Ectodermal cell (in vitro differentiated cells): ENCODE measurements at regions not wholly inside any gene's neighbourhood (a gene's known extent, or its start where the extent isn't known, plus 50 kb on each side); places are given as distances from the start of the nearest gene placed in this dataset.

Experiments
- H3K27ac ChIP-seq: 2 replicates; pipeline ENCODE4 v1.7.0; 2013; ENCODE audit warnings: mild to moderate bottlenecking, low read depth, low read length; ENCODE audit not compliant: insufficient read depth, poor library complexity, severe bottlenecking
- H3K27me3 ChIP-seq: 2 replicates; pipeline ENCODE4 v1.7.0; 2013; ENCODE audit warnings: mild to moderate bottlenecking, low read length; ENCODE audit not compliant: insufficient read depth, control insufficient read depth, poor library complexity, severe bottlenecking
- H3K36me3 ChIP-seq: one replicate; pipeline ENCODE4 v1.7.0; 2013; ENCODE audit warnings: low read length; ENCODE audit not compliant: control insufficient read depth, insufficient read depth
- H3K4me1 ChIP-seq: one replicate; pipeline ENCODE4 v1.7.0; 2013; ENCODE audit warnings: low read length; ENCODE audit not compliant: control insufficient read depth, insufficient read depth
- H3K4me3 ChIP-seq: 2 replicates; pipeline ENCODE4 v1.7.0; 2013; ENCODE audit warnings: low read depth, low read length, control low read depth; ENCODE audit not compliant: insufficient read depth
- H3K9me3 ChIP-seq: 2 replicates; pipeline ENCODE4 v1.7.0; 2013; ENCODE audit warnings: mild to moderate bottlenecking, low read length, moderate library complexity; ENCODE audit not compliant: control insufficient read depth
- WGBS, 2 experiments: methylation state at CpG; one replicate each; pipeline ENCODE4 v1.1.7; 2013; ENCODE audit warnings: missing lambda C conversion rate in 2 of 2; 5-methylcytosine and 5-hydroxymethylcytosine counted together

DNA sequence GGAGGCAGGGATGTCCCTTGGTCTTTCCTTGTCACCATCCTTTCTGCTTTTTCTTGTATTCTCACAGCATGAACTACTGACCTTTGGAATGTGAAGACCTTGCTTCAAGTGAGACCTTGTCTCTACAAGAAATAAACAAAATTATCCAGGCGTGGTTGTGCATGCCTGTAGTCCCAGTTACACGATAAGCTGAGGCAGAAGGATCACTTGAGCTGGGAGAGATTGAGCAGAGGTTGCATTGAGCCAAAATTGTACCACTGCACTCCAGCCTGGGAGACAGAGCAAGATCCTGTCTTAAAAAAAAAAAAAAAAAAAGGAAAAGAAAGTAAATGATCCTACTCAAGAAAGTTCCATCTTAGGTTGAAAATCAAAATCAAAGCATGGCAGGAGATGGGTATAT is 173.7 kb downstream of the IRS1 start:
- H3K4me3 ChIP-seq = no peak overlapping the region
- no peak overlapping the region for H3K27ac ChIP-seq
- H3K4me1 ChIP-seq = no peaks in the 10 kb centered on the region
- H3K27me3 ChIP-seq = no peaks in the 10 kb centered on the region
- WGBS, 2 experiments = 93 to 95% methylated on average over 2 of the region's 2 CpGs
- H3K36me3 ChIP-seq = no peaks in the 10 kb centered on the region
- H3K9me3 ChIP-seq = no peaks in the 10 kb centered on the region

- WGBS, 2 experiments = 66 to 74% methylated on average over 11 to 12 of the region's 13 CpGs
- no peaks in the 10 kb centered on the region for H3K36me3 ChIP-seq
- H3K27me3 ChIP-seq = no peaks in the 10 kb centered on the region
- no peaks in the 10 kb centered on the region for H3K4me1 ChIP-seq
- H3K27ac ChIP-seq = no peak overlapping the region
- no peaks in the 10 kb centered on the region for H3K9me3 ChIP-seq
- no peak overlapping the region for H3K4me3 ChIP-seq
Observed at GRCh38 chr2:226623587-226624368, 175.8 kb downstream of the IRS1 start.

GRCh38 chr2:226622484-226622883 is 177.1 kb downstream of the IRS1 start:
- H3K9me3 ChIP-seq = no peaks in the 10 kb centered on the region
- H3K27ac ChIP-seq = no peak overlapping the region
- H3K36me3 ChIP-seq = no peaks in the 10 kb centered on the region

GRCh38 chr2:226620176-226620575 is 179.4 kb downstream of the IRS1 start:
- no peak overlapping the region for H3K4me3 ChIP-seq
- WGBS, 2 experiments = 97% methylated on average over 3 of the region's 3 CpGs
- H3K9me3 ChIP-seq = no peaks in the 10 kb centered on the region
- no peaks in the 10 kb centered on the region for H3K27me3 ChIP-seq
- H3K27ac ChIP-seq = no peak overlapping the region
- H3K4me1 ChIP-seq = no peaks in the 10 kb centered on the region
- H3K36me3 ChIP-seq = no peaks in the 10 kb centered on the region

More at GRCh38 chr2:226622484-226622883, 177.1 kb downstream of the IRS1 start:
- Histone ChIP-seq H3K27me3 (no peaks in the 10 kb centered on the region), H3K4me3 (no peak overlapping the region), H3K4me1 (no peaks in the 10 kb centered on the region)
- WGBS, 2 experiments = 86 to 100% methylated on average over 2 of the region's 2 CpGs

- Histone ChIP-seq H3K27me3 (no peaks in the 10 kb centered on the region), H3K36me3 (no peaks in the 10 kb centered on the region), H3K9me3 (no peaks in the 10 kb centered on the region), H3K27ac (no peak overlapping the region), H3K4me1 (no peaks in the 10 kb centered on the region), H3K4me3 (no peak overlapping the region)
- 87 to 88% methylated on average over 3 of the region's 3 CpGs for WGBS, 2 experiments
Observed at GRCh38 chr2:226619707-226620106, 179.9 kb downstream of the IRS1 start.

- Histone ChIP-seq H3K36me3 (no peaks in the 10 kb centered on the region), H3K27me3 (no peaks in the 10 kb centered on the region), H3K9me3 (no peaks in the 10 kb centered on the region), H3K4me1 (no peaks in the 10 kb centered on the region), H3K27ac (no peak overlapping the region), H3K4me3 (no peak overlapping the region)
- WGBS, 2 experiments = 78 to 98% methylated on average over 2 of the region's 2 CpGs
Observed at GRCh38 chr2:226618875-226619605, 180.6 kb downstream of the IRS1 start.

GRCh38 chr2:226618544-226618874 is 181.1 kb downstream of the IRS1 start:
- no peaks in the 10 kb centered on the region for H3K36me3 ChIP-seq
- H3K4me1 ChIP-seq = no peaks in the 10 kb centered on the region
- H3K27ac ChIP-seq = no peak overlapping the region
- 95% methylated on average over 6 of the region's 6 CpGs for WGBS, 2 experiments
- no peaks in the 10 kb centered on the region for H3K27me3 ChIP-seq
- no peaks in the 10 kb centered on the region for H3K9me3 ChIP-seq
- H3K4me3 ChIP-seq = no peak overlapping the region

GRCh38 chr2:226615891-226616290 is 183.7 kb downstream of the IRS1 start:
- H3K4me1 ChIP-seq = no peaks in the 10 kb centered on the region
- H3K9me3 ChIP-seq = no peaks in the 10 kb centered on the region
- 94 to 96% methylated on average over 2 of the region's 2 CpGs for WGBS, 2 experiments
- no peaks in the 10 kb centered on the region for H3K27me3 ChIP-seq
- no peak overlapping the region for H3K4me3 ChIP-seq
- no peaks in the 10 kb centered on the region for H3K36me3 ChIP-seq
- H3K27ac ChIP-seq = no peak overlapping the region

DNA sequence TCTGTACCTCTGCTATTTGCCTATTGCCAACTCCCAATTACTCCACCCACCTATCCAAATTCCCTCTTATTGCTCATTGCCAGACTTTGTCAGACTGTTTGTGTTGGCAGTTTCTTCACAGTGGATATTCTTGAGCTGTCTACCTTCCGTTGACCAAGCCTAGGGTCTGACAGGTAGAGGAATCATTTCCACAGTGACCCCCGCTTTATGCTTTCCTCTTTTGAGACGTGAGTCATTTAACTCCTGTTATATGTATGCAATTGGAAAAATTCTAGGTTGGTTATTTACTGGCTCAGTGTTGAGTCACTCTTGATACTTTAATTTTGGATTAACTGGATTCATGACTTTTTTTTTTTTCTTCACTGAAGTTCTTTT is 187.7 kb downstream of the IRS1 start:
- Histone ChIP-seq H3K4me3 (no peak overlapping the region), H3K27ac (no peak overlapping the region), H3K36me3 (no peaks in the 10 kb centered on the region), H3K27me3 (no peaks in the 10 kb centered on the region), H3K4me1 (no peaks in the 10 kb centered on the region), H3K9me3 (no peaks in the 10 kb centered on the region)
- 92 to 93% methylated on average over 3 of the region's 3 CpGs for WGBS, 2 experiments

DNA sequence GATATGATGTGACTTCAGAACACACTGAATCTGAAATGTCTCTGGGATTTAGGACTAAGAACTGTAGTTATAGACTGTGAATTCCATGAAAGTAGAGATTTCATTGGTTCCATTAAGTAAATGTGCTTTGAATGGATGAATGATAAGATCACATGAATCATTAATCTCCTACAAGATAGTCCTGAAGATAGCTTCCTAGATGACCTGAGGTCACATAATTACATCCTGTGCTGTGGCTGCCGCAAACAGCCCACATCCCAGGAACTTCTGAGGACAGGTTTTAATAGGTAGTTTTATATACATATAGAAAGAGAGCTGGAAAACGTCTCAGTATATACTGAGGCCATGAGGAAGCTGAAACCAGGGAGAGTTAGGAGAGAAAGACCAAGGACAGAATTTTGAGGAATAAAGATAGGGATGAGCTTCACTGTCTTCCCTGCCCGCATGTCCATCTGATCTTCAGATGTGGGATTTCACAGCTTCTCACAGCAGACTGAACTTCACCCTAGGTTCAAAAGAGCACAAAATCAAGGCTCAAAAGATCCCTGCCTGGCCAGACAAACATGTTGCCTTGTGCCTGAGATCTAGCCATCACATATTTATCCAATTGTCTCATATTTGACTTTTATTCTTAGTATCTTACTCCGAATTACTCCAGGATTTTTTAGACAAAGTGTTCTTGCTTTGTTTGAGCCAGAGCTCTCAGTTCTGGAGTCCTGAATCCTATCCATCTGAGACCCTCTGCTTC is 188.2 kb downstream of the IRS1 start:
- no peaks in the 10 kb centered on the region for H3K36me3 ChIP-seq
- H3K27ac ChIP-seq = no peak overlapping the region
- no peak overlapping the region for H3K4me3 ChIP-seq
- no peaks in the 10 kb centered on the region for H3K4me1 ChIP-seq
- H3K9me3 ChIP-seq = no peaks in the 10 kb centered on the region
- no peaks in the 10 kb centered on the region for H3K27me3 ChIP-seq
- WGBS, 2 experiments = 93 to 95% methylated on average over 4 of the region's 4 CpGs
